Stimulated activated CD4-positive, alpha-beta T cell treated with anti-CD3 and anti-CD28 coated beads, TNF-alpha, amount 100 ng/mL, for 1 hour (primary cell): ENCODE measurements at regions not wholly inside any gene's neighbourhood (a gene's known extent, or its start where the extent isn't known, plus 50 kb on each side); places are given as distances from the start of the nearest gene placed in this dataset.

Experiments
- DNase-seq, 3 donors: peaks; one replicate each; pipeline ENCODE4 v3.0.0-alpha.2; 2020; ENCODE audit warnings: low read depth in 3 of 3, low spot score in 1 of 3

DNA sequence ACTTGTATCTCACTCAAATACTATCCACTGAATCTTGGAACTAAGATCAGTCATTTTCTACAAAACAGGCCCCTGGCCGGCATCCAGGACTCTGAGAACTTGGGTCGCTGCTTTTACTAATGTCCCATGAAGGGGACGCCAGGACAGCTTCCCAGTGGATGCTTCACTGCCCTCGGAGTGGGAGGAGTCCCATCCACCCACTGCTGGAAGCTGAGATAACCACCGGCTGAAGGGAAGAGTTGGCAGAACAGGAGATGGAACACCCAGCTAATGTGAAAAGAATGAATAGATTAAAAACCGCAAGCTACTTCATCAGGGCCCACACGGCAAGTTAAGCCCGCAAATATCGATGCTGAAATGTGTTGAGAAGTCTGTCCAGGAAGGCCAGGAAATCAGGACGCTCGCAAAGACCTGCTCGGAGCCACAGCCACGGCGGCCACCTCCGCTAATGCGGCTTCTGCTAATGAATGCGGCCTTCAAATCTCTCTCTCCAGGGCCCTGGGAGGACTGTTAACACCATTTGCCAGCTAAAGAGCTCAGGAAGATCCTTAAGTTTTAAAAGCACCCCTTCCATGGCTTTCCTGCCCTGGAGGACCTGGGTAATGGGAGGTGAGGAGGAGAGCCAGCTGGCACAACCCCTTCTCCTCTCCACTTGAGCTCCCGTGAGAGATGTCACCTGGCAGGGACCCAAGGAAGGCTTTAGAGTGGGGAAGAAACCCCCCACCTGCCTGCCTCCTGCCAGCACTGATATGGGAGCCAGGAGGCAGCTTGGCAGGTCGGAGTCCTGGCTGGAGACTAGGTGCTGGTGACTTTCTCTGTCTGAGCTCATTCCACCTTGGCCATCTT, 226.6 kb upstream of the RPL38 start:
- DNase-seq = no peak

DNA sequence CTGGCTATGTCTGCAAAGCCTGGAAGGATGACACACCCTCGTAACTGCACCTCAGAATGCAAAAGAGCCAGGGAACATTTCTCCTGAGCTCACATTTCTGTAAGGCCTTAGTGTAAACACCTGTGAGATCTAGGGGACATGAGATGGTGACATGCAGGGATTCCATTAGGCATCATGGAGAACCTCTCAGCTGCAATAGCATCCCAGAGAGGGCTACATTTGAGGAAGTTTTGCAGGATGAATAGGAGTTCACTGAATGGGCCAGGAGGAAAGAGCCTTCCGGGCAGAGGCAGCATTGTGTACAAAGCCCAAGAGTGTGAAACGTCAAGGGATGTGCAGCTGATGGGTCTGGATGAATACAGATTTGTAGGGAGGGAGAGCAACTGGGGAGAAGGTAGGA, 223.0 kb upstream of the RPL38 start:
- DNase-seq = no peak

DNA sequence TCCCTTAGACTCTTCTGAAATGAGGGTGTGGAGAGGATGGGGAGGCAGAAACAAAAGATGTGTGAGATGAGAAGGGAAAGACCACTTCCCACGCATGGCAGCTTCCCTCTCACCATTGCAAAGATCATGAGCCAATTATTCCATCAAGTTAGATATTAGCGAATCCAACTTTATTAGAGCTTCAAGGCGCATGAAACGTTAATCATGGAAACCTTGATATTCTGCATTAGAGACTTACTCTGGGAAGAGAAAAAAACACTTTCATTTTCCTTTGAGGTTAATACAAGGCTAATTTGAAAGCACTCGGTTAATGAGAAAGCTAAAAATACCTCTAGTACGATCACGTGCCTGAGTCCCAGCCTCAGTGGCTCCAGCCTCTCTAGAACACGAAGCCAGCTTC, 220.6 kb upstream of the RPL38 start:
- no peak for DNase-seq

DNA sequence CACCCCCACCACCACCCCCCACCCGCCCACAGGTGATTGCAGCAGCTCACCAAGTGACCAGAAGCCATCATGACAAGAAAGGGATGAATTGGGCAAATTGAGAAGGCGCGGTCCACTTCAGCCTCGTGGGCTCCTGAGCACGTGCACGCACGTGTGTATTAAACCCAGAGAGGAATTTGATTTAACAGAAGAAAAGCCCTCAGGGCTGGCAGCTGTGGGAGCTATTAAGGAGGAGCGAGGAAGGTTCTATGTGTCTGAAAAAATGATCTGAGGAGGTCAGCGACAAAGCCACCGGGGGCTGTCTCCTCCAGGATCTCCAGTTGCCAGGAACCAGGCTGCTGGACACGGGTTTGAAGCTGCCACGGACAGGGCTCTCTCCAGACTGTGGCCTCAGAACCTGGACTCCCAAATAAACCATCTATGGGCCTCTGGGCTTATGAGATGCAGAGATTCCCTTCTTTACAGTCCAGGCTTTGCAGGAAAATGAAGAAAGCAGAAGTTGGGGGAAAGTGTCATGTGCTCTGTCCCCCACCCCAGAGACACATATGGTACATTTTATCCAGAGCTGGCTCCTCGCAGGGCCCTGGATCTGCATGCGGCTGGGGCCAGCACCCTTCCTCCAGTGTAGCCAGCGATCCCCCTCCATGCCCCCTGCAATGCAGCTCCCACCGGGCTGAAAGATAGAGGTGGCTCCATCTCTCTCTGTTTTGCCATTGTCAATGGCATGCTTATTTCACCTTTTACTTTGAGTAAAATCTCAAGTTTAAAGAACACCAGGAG, 219.7 kb upstream of the RPL38 start:
- DNase-seq = no peak

DNA sequence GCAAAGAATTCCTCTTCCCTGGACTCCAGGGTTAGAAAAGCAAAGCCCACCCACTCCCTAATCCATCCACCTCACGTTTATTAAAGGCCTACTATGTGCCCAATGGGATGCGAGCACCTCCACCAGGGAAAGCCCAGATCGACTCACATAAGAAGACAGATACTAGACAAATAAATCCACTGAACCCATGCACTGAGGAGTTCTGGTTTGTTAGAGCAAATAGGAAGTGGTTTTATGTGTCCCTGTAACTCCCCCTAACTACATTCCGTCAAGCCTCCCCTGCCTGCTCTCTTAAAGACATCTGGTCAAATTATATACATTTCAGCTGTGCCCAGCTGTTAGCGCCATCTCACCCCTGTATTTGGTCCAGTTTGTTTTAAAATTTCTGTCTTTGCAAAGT, 218.5 kb upstream of the RPL38 start:
- DNase-seq = no peak

DNA sequence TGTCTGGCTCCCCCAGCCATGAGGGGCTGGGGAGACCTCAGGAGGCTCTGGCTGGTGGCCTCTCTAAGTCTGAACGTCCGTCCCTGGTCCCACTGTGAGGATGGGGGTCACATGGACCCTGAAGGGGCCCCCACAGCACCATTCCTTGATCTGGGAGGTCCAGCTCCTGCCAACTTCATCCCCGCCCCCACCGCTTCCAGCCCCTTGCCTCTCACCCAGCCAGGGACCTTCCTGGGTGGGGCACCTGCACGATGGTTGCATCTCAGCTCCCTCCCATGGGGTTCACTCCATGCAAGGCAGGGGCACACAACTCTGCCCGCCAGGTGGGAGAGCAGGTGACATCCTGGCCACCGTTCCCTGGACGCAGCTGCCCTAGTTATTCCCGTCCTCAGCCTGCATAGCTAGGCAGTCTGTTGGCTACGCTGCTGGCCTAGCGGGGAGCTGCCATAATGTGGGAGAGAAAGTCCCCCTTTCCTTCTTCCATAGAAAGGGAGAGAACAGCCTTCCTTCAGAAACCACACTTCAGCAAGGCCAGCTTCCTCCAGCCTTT, 217.9 kb upstream of the RPL38 start:
- DNase-seq = no peak

DNA sequence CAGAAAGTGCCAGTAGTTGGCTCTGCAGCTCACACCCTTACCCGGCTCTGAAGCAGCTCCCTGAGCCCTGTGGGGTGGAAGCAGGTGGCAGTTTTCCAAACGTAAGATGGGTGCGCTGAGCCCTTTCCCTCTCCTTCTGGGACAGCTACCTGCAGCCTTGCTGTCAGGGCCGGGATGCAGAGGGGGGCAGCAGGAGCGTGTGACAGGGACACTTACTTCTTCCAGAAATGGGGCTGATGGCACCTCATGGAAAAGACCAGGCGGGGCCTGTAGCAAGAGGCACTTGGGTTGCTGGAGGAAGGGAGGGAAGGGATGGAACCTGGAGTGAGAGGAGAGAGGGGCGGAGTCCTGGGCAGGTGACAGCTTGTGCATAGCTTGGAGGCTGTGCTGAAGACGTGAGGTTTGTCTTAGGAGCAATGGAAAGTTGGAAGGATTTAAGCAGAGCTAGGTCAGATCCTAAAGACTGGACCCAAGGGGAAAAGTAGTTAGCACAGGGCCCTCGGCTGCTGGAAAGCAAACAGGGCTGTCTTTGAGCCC, 216.8 kb upstream of the RPL38 start:
- DNase-seq = no peak

DNA sequence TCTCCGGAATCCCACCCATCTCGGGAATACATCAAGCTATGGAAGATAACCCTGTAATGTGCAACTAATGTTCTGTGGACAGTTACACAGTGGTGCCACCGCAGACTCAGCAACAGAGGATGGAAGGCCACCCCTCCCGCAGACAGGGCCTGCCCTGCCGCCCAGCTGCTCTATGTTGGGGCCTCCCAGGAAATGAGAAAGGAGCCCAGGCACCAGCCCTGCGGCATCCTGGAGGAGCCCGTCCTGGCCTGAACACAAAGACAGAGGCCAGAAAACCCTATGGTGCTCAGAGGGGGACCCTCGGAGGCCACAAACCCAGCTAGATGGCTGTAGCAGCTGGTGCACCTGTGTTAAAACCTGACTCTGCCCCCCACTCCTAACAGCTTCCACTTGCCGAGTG, 216.1 kb upstream of the RPL38 start:
- no peak for DNase-seq

DNA sequence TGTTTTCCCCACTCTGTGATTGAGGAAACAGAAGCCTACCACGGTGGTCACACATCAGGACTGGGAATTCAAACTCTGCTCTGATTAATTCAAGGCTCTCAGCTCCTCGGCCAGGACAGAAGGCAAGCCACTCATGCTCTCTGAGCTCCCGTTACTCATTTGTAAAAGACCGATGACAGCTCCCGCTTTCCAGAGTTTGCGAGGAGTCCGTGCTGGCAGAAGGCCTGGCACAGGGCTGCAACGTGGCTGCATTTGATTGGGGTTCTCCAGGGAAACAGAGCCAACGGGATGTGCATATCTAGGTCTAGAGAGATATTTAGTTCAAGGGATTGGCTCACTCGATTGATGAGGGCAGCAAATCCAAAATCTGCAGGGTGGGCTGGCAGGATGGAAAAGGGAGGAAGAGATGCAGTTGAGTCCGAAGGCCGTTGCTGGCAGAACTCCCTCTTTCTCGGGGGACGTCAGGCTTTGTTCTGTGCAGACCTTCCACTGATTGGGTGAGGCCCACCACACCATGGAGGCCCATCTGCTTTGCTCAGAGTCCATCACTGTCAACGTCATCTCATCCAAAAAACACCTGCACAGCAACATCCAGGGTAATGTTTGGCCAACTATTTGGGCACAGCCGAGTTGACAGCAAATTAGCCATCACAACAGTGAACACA, 215.5 kb upstream of the RPL38 start:
- DNase-seq = no peak

DNA sequence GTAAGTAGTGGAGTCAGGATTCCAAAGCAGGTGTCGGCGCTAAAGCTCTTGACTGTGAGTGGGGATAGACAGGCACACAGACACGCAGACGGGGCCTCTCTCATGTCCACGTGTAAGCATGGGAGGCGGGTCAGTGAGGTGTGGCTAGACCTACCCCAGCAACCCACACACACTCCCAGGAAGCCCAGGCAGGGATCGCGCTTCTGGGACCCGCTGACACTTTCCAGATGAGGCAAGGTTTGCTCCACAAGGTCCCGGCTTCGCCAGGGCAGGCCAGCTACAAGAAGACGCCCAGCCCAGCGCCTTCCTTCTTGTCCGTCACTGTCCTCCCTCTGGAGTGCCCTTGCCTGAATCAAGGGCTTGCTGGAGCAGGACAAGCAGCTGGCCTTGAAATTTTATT, 213.8 kb upstream of the RPL38 start:
- no peak for DNase-seq

DNA sequence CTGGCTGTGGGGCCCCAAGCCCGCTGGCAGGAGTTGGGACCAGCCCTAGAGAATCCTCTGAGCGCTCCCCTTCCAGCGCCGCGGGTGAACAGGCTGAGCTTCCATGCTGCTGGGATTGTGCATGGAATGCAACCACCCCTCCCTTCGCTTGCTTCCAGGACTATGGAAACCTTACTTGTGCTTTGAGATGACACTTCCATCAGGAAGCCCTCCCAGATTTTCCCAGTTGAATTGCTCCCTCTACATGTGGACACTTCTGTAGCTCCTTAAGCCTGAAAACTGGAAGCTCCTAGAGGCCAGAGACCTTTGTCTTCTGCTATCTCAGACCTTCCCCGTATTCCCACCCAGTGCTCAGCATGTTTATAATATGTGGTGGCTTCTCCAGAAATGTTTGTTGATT, 213.2 kb upstream of the RPL38 start:
- DNase-seq = no peak

DNA sequence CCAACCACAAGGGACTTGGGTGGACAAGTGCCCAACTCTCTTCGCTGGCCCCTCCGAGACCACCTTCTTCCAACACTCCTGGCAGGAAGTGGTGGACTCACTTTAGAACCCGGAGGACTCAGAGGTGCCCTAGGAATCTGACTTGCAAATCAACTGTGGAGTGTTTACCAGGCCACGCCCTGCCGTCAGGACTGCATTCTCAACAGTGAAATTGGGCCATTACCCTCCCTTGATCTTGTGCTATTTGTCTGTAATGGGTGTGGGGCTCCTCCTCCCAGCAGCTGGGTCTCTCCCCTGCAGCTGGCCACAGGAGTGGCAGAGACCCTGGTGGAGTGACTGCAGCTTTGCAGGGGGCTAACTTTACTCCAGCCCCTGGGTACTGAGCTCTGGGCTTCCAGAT, 212.2 kb upstream of the RPL38 start:
- no peak for DNase-seq

DNA sequence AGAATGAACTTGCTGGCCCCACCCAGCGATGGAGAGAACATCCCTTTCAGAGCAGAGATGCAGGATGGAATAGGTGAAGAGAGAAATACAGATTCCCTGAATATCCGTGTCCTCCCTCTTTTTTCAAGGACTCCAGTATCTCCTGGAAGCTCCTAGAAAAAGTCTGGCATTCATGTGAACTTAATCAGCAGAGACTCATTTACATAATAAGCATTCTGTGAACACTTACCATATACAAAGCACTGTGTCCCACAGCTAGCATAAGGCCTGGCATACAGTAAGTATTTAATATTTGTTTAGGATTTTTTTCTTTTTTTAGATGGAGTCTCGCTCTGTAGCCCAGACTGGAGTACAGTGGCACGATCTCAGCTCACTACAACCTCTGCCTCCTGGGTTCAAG, 208.5 kb upstream of the RPL38 start:
- DNase-seq = no peak

DNA sequence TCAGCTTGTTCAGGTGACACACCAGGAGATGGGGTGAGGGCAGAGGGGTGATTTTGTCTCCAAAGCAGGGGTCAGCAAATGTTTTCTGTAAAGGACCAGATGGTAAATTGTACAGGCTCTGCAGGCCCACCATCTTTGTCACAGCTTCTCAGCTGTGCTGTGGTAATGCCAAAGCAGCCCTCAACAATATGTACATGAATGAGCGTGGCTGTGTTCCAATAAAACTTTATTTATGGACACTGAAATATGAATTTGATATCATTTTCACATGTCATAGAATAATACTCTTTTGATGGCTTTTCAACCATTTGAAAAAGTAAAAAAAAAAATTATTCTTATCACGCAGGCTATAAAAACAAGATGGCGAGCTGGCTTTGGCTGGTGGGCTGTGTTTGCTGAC, 206.4 kb upstream of the RPL38 start:
- no peak for DNase-seq

DNA sequence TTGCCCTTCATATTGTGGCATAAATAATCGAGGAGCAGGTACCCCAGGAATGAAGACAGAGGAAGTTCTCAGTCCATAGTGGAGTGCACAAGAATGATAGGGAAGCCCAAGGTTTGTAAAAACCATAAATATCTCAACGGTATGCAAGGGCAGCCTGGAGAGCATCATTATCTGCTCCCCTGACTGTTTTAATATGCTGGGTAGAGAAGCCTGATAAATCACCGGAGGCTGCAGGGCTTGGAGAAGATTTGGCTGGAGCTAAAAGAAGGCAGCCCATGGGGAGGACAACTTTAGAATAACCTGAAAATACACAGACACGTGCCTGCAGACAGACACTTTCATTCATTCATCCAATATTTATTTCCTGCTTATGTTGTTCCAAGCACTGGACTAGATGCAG, 205.2 kb upstream of the RPL38 start:
- no peak for DNase-seq

DNA sequence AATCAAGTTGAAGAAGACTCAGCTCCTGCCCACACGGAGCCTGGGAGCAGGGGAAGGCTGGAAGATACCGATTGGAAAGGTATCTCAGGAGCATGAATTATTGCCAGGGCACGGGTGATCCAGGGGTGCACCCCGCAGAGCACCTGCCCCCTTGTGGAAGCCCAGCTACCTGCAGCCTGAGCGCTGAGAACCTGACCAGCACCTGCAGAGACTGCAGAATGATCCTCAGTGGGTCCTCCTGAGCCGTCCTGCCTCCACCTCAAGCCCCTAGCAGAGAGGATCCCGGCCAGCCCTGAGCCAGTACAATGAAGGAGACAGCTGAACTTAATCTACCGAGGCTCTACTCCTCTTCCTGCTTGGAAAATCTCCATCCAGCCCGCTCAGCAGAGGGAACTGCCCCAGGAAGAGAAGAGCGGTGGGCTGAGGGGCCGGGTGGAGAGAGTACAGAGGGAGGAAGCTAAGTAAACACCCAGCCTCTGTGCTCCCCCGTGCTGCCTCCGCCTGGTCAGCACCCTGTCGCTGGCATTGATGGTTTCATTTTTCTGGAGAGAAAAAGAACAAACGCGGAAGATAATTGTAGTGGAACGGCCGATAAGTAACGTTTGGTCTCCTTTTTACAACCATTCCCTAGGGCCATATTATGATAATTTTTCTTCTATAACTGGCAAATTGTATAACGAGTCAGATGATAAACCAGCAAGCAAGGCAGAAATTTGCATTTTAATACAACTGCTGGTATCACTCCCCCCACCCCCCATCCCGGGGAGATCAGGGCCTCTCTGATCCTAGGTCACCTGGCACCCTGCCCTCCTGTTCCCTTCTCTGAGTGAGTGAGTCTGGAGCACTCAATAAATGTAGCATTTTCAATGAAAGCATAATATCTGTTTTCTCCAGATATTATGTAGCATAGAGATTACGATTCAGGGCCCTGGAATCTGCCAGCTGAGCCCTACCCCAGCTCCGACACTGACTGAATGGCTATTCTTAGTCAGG, 204.5 kb upstream of the RPL38 start:
- peak in 2 of 3 donors; percentile 42 to 44 for DNase-seq

DNA sequence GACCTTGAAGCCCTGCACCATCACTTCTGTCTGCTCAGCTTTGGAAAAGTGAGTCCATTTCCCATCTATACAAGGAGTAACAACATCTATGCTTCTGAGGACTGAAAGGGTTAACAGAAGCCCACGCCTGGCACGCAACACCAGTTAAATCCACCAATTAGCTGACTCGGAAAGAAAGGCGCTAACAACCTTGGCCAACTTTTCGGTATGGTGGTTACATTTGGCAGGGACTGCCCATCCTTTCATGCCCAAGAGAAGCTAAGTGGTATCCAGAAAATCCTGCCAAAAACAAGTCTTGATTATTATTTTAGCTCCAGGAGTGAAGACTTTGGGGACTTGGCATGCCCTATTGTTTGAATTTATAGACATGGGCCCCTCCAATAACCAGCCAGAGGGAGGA, 202.3 kb upstream of the RPL38 start:
- DNase-seq = no peak

DNA sequence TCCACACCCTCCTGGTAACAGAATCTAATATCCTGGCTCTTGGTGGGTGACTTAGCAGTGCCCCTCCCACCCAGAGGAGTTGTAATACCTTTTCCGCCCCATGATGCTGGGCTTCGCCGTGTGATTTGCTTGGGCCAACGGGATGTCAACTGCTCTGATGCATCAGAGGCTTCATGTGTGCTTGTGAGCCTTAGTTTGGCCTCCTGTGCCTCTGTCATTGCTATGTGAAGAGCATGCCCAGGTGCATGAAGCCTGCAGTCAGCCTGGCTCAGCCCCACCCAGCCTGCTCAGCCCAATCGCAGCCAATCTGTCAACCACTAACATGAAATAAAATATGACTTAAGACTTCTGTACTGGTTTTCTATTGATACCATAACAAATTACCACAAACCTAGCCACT, 201.2 kb upstream of the RPL38 start:
- no peak for DNase-seq

DNA sequence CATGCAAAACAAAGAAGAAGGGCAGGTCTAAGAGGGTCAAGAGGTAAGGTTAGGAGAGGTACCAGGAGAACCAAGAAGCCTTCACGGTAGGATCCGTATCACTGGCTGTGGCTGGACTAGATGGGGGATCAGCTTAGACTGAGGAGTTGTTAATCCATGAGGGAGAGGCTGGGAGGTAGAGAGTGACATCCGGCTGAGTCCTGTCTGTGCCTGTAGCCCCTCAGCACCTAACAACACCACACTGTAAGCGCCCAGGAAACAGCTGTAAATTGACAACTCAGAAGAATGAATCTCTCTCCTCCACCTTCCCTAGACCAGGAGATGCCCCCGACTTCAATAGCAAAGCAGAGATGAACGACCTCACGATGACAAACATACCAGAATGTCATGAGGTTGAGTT, 199.4 kb upstream of the RPL38 start:
- no peak for DNase-seq

DNA sequence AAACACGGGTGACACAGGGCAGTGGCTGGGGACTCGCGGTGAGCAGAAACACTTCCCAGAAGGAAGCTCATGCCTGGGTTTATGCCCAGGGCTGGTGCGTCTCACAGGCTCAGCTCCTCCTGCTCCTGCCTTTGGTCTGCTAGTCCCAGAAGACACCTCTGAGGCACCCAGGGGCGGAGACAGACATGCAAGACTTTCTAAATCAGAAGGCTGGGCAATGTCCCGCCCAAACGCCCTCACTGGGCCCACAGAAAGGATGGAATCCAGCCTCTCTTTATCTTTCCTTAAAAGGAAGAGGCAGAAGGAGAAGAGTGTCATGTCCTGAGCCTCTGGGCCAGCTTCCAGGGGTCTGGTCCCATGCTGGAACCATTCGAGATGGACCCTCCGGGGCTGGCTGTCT, 197.7 kb upstream of the RPL38 start:
- no peak for DNase-seq
